ENCODE measurements at regions not wholly inside any gene's neighbourhood (a gene's known extent, or its start where the extent isn't known, plus 50 kb on each side); places are given as distances from the start of the nearest gene placed in this dataset.

- no peak overlapping the region for H3K4me3 ChIP-seq (ENCODE audit: low read depth, low read length)
- TF ChIP-seq CTCF (IDR thresholded peaks at IDR 0.05; ENCODE audit: borderline replicate concordance, insufficient read depth, low read depth, low read length), result no peak
Measured at GRCh38 chr1:30040081-30041019, 683.0 kb downstream of the MATN1 start.

- no peak overlapping the region for H3K4me3 ChIP-seq (ENCODE audit: low read depth, low read length)
- no peak for TF ChIP-seq CTCF (IDR thresholded peaks at IDR 0.05; ENCODE audit: borderline replicate concordance, insufficient read depth, low read depth, low read length)
Measured at GRCh38 chr1:30039354-30040080, 683.9 kb downstream of the MATN1 start.

- no peak overlapping the region for H3K4me3 ChIP-seq (ENCODE audit: low read depth, low read length)
- no peak for TF ChIP-seq CTCF (IDR thresholded peaks at IDR 0.05; ENCODE audit: borderline replicate concordance, insufficient read depth, low read depth, low read length)
Measured at GRCh38 chr1:30038134-30039025, 685.0 kb downstream of the MATN1 start.

- H3K4me3 ChIP-seq (ENCODE audit: low read depth, low read length), result no peak overlapping the region
- TF ChIP-seq CTCF (IDR thresholded peaks at IDR 0.05; ENCODE audit: borderline replicate concordance, insufficient read depth, low read depth, low read length), result no peak
Measured at GRCh38 chr1:30037251-30038118, 685.9 kb downstream of the MATN1 start.

- no peak for TF ChIP-seq CTCF (IDR thresholded peaks at IDR 0.05; ENCODE audit: borderline replicate concordance, insufficient read depth, low read depth, low read length)
- H3K4me3 ChIP-seq (ENCODE audit: low read depth, low read length), result no peak overlapping the region
Measured at GRCh38 chr1:30036666-30037065, 686.7 kb downstream of the MATN1 start.

- H3K4me3 ChIP-seq (ENCODE audit: low read depth, low read length), result no peak overlapping the region
- no peak for TF ChIP-seq CTCF (IDR thresholded peaks at IDR 0.05; ENCODE audit: borderline replicate concordance, insufficient read depth, low read depth, low read length)
Measured at GRCh38 chr1:30036229-30036547, 687.2 kb downstream of the MATN1 start.

All from GM12875 (cell line).